HL-60 (cell line): ENCODE measurements at regions not wholly inside any gene's neighbourhood (a gene's known extent, or its start where the extent isn't known, plus 50 kb on each side); places are given as distances from the start of the nearest gene placed in this dataset.

ENCODE experiments used
- DNase-seq, 2 experiments: peaks; one replicate each; pipeline ENCODE4 v3.0.0-alpha.2; 2010 to 2020; ENCODE audit warnings: low read depth in 1 of 2, low spot score in 1 of 2
- H3K27ac ChIP-seq: fragments of 250-450 bp; sonication (Bioruptor Pico); replicated peaks from 2 replicates; pipeline ENCODE4 v1.5.1; 2020; ENCODE audit warnings: mild to moderate bottlenecking, moderate library complexity
- H3K27me3 ChIP-seq: fragments of 250-450 bp; sonication (Bioruptor Pico); 2 replicates; pipeline ENCODE4 v1.5.1; 2021; ENCODE audit warnings: mild to moderate bottlenecking, moderate library complexity; ENCODE audit not compliant: insufficient read depth, poor library complexity, severe bottlenecking
- H3K4me3 ChIP-seq: replicated peaks from 2 replicates; pipeline ENCODE4 v1.5.1; 2011; ENCODE audit warnings: mild to moderate bottlenecking, control low read depth, low read length; ENCODE audit not compliant: insufficient read depth
- CTCF ChIP-seq: IDR thresholded peaks from one replicate; pipeline ENCODE4 v1.5.1; 2011; ENCODE audit warnings: low read length, control low read depth, inconsistent platforms; ENCODE audit not compliant: insufficient read depth
- GABPA ChIP-seq: IDR thresholded peaks from 2 replicates; pipeline ENCODE4 v1.6.1; 2012; ENCODE audit warnings: low read depth
- POLR2AphosphoS5 ChIP-seq: IDR thresholded peaks from 2 replicates; pipeline ENCODE4 v1.6.1; 2012; ENCODE audit warnings: low read depth
- REST ChIP-seq: IDR thresholded peaks from 2 replicates; pipeline ENCODE4 v1.6.1; 2012; ENCODE audit warnings: low read depth; ENCODE audit not compliant: insufficient replicate concordance
- SPI1 ChIP-seq: IDR thresholded peaks from 2 replicates; pipeline ENCODE4 v1.6.1; 2012; ENCODE audit warnings: low read depth, mild to moderate bottlenecking, borderline replicate concordance

GRCh38 chr6:169165561-169166300 is 87.9 kb downstream of the THBS2 start:
- no peak overlapping the region for H3K27ac ChIP-seq
- H3K4me3 ChIP-seq: no peak overlapping the region
- DNase-seq: no peak
- peaks cover 2% of the 10 kb centered on the region for H3K27me3 ChIP-seq
- TF ChIP-seq REST (no peak), POLR2AphosphoS5 (no peak), GABPA (no peak), CTCF (no peak), SPI1 (no peak)

- peaks cover 2% of the 10 kb centered on the region for H3K27me3 ChIP-seq
- H3K4me3 ChIP-seq: no peak overlapping the region
- no peak overlapping the region for H3K27ac ChIP-seq
- no peak for DNase-seq
- TF ChIP-seq SPI1 (no peak), GABPA (no peak), CTCF (no peak), POLR2AphosphoS5 (no peak), REST (no peak)
These were observed 88.7 kb downstream of the THBS2 start for GRCh38 chr6:169164986-169165385.

GRCh38 chr6:169164451-169164850 is 89.2 kb downstream of the THBS2 start:
- TF ChIP-seq CTCF: no peak
- no peak for TF ChIP-seq GABPA
- no peak for TF ChIP-seq REST
- TF ChIP-seq SPI1: no peak
- no peak for TF ChIP-seq POLR2AphosphoS5
- DNase-seq: no peak
- peaks cover 2% of the 10 kb centered on the region for H3K27me3 ChIP-seq
- no peak overlapping the region for H3K4me3 ChIP-seq
- H3K27ac ChIP-seq: no peak overlapping the region
